BLaER1 treated with 17β-estradiol and CSF1 and Interleukin-3, amounts not matched to agents 10 nM and 100 nM (cell line): ENCODE measurements at regions not wholly inside any gene's neighbourhood (a gene's known extent, or its start where the extent isn't known, plus 50 kb on each side); places are given as distances from the start of the nearest gene placed in this dataset.

ENCODE experiments used
- H3K27ac ChIP-seq, 11 experiments: shearing (Covaris generic); formaldehyde crosslinking; 2 replicates each; pipeline ENCODE4 v1.8.1; 2022
- H3K27me3 ChIP-seq, 11 experiments: shearing (Covaris generic); formaldehyde crosslinking; 2 replicates each; pipeline ENCODE4 v1.8.1; 2022
- H3K36me3 ChIP-seq, 11 experiments: shearing (Covaris generic); formaldehyde crosslinking; 2 replicates each; pipeline ENCODE4 v1.8.1; 2022
- H3K4me1 ChIP-seq, 10 experiments: shearing (Covaris generic); formaldehyde crosslinking; 2 replicates each; pipeline ENCODE4 v1.8.1; 2022
- H3K4me2 ChIP-seq, 11 experiments: shearing (Covaris generic); formaldehyde crosslinking; 2 replicates each; pipeline ENCODE4 v1.8.1; 2022
- H3K4me3 ChIP-seq, 10 experiments: shearing (Covaris generic); formaldehyde crosslinking; 2 replicates each; pipeline ENCODE4 v1.8.1; 2022
- H3K9ac ChIP-seq, 11 experiments: shearing (Covaris generic); formaldehyde crosslinking; 2 replicates each; pipeline ENCODE4 v1.8.1; 2022
- H3K9me3 ChIP-seq, 11 experiments: shearing (Covaris generic); formaldehyde crosslinking; replicated peaks in 1 of 11; 2 replicates each; pipeline ENCODE4 v1.8.1; 2022
- H4K20me1 ChIP-seq, 11 experiments: shearing (Covaris generic); formaldehyde crosslinking; 2 replicates each; pipeline ENCODE4 v1.8.1; 2022
- Cebpa-rat ChIP-seq, 11 experiments: shearing (Covaris generic); IDR thresholded peaks; 2 replicates each; pipeline ENCODE4 v1.8.1; 2022

DNA sequence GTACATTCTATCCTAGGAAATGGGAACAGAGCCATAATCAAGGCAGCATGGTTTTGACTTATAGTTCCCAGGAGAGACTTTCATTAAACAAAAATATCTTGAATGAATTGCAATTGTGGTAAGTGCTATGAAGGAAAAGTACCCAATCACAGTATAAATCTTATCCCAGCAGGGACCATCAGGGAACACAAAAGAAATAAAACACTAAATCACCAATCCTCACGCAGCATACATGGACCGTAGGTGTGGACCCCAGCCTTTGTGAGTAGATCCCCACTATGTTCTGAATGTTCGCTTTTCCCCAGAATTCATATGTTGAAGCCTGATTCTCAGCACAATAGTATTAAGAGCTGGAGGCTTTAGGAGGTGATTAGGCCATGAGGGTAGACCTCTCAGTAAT, 925.0 kb upstream of the RBFOX1 start:
- Histone ChIP-seq H3K27ac (no peak overlapping the region), H4K20me1 (no peaks in the 10 kb centered on the region), H3K27me3 (no peaks in the 10 kb centered on the region), H3K4me1 (no peaks in the 10 kb centered on the region), H3K36me3 (no peaks in the 10 kb centered on the region), H3K4me3 (no peak overlapping the region), H3K9me3 (no peaks in the 10 kb centered on the region), H3K9ac (no peak overlapping the region), H3K4me2 (no peak overlapping the region)
- no peak for TF ChIP-seq Cebpa-rat (IDR thresholded peaks at IDR 0.05)

DNA sequence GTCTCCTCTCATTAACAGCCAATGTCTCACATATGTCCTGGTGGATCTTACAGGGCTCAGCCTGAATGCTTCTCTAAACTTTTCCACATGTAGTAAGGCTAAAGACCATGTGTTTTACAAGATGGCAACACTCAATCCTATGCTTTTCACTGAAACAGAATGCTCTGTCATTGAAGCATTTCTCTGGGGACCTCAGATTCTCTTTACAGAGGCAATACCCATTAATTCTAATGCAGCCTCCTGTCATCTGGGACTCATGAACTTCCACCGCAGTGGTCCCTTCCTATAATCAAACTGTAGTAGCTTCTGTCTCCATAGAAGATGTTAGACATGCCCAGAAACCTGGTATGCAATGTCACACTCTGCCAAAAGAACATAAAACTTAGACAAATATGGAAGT, 926.6 kb upstream of the RBFOX1 start:
- no peak for TF ChIP-seq Cebpa-rat (IDR thresholded peaks at IDR 0.05)
- Histone ChIP-seq H3K27ac (no peak overlapping the region), H3K4me1 (no peaks in the 10 kb centered on the region), H4K20me1 (no peaks in the 10 kb centered on the region), H3K9ac (no peak overlapping the region), H3K4me2 (no peak overlapping the region), H3K4me3 (no peak overlapping the region), H3K36me3 (no peaks in the 10 kb centered on the region), H3K27me3 (no peaks in the 10 kb centered on the region), H3K9me3 (no peaks in the 10 kb centered on the region)

DNA sequence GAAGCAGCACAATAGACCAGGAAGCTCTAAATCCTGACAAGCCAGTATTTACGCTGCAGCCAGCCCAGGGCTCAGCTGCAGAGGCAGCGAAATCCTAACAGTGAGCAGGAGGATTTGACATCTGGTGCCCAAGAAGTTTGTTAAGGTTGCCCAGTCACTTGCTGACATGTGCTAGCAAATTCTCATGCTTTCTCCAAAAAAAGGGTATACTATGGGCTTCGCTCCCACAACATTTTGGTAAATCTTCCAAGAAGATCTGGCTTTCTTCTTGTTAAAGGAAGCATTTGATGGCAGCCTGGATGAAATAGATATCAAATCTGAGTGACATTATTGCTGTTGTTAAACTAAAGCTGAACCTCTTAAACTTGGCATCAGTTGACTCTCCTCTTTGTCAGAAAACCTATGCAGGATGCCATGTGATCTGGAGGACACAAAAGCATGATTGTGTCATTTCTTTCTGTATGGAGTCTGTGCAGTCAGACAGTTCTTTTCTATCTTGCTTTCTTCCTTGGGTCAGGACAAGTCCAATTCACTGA, 949.7 kb upstream of the RBFOX1 start:
- no peaks in the 10 kb centered on the region for H3K27me3 ChIP-seq
- no peaks in the 10 kb centered on the region for H3K9me3 ChIP-seq
- TF ChIP-seq Cebpa-rat (IDR thresholded peaks at IDR 0.05) = no peak
- no peak overlapping the region for H3K27ac ChIP-seq
- H4K20me1 ChIP-seq = no peaks in the 10 kb centered on the region
- no peak overlapping the region for H3K9ac ChIP-seq
- no peaks in the 10 kb centered on the region for H3K36me3 ChIP-seq
- no peak overlapping the region for H3K4me2 ChIP-seq
- H3K4me3 ChIP-seq = no peak overlapping the region
- H3K4me1 ChIP-seq = no peaks in the 10 kb centered on the region

DNA sequence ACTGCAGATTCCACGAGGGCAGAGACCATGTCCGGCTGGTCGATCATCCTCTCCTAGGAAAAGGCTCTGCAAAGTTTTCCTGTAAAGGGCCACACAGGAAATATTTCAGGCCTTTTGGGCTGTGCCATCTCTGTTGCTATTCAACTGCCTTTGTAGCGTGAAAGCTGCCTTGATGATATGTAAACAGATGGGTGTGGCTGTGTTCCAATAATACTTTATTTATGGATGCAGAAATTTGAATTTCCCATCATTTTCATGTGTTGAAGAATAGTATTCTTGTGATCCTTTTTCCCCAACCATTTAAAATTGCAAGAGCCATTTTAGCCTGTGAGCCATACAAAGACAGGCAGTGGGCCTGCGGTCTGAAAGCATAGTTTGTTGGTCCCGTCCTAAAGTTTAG, 950.7 kb upstream of the RBFOX1 start:
- Histone ChIP-seq H3K4me1 (no peaks in the 10 kb centered on the region), H3K27me3 (no peaks in the 10 kb centered on the region), H4K20me1 (no peaks in the 10 kb centered on the region), H3K4me2 (no peak overlapping the region), H3K36me3 (no peaks in the 10 kb centered on the region), H3K9ac (no peak overlapping the region), H3K4me3 (no peak overlapping the region), H3K9me3 (no peaks in the 10 kb centered on the region), H3K27ac (no peak overlapping the region)
- no peak for TF ChIP-seq Cebpa-rat (IDR thresholded peaks at IDR 0.05)

DNA sequence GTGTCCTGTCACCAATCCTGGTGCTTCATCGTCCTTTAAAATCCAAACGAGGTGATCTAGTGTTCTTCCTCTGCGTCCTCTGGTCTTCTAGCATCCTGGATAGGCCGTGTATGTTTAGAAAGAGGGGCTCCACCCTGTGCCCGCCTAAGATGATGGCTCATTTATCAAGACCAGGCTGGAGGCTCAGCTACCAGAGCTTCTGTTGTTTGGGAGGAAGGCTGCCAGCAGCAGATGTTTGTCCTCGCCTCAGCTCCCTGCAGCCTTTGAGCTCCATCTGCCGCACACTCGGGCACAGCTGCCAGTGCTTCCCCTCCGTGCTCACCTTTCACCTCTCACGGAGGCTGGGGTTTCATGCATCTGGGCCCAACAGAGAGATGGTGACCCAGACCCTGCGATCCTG, 954.7 kb upstream of the RBFOX1 start:
- Histone ChIP-seq H3K4me3 (no peak overlapping the region), H3K4me1 (no peaks in the 10 kb centered on the region), H3K27me3 (no peaks in the 10 kb centered on the region), H3K9ac (no peak overlapping the region), H3K4me2 (no peak overlapping the region), H3K27ac (no peak overlapping the region), H3K9me3 (peaks cover 0 to 7% (median 2%) of the 10 kb centered on the region in 11 experiments; a peak in 5 of 22 replicates), H4K20me1 (no peaks in the 10 kb centered on the region), H3K36me3 (no peaks in the 10 kb centered on the region)
- TF ChIP-seq Cebpa-rat (IDR thresholded peaks at IDR 0.05) = no peak

DNA sequence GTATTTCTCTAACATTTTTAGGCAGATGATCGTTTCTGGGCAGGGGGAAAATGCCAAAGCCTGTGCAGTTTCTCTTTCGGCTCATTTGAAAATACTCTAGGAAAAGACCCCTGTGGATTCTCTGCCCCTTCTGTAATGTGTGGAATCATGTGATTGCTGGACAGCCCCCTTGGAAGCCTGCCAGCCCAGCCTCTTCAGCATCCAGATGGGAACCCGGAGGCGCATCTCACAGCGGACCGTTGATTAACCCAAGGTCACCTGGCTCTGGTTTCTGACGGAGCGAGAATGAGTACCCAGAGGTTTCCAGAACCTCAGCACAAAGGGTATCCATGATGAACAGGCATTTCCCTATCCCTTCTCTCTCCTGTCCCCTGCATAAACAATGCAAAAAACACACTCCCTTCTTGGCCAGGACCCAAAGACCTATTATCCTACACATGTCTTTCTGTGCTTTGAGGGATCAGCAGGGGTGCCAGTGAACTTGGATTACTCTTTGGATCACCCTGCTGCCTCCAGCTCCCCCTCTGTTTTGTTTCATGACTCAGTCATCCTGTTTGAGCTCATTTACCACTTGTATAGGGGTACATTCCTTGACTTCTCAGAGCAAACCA, 957.1 kb upstream of the RBFOX1 start:
- H3K4me1 ChIP-seq = no peaks in the 10 kb centered on the region
- no peaks in the 10 kb centered on the region for H3K36me3 ChIP-seq
- H4K20me1 ChIP-seq = no peaks in the 10 kb centered on the region
- H3K4me3 ChIP-seq = no peak overlapping the region
- no peak overlapping the region for H3K27ac ChIP-seq
- no peaks in the 10 kb centered on the region for H3K27me3 ChIP-seq
- no peak overlapping the region for H3K4me2 ChIP-seq
- peaks cover 0 to 18% (median 9%) of the 10 kb centered on the region in 11 experiments; a peak in 10 of 22 replicates for H3K9me3 ChIP-seq
- no peak for TF ChIP-seq Cebpa-rat (IDR thresholded peaks at IDR 0.05)
- H3K9ac ChIP-seq = no peak overlapping the region

DNA sequence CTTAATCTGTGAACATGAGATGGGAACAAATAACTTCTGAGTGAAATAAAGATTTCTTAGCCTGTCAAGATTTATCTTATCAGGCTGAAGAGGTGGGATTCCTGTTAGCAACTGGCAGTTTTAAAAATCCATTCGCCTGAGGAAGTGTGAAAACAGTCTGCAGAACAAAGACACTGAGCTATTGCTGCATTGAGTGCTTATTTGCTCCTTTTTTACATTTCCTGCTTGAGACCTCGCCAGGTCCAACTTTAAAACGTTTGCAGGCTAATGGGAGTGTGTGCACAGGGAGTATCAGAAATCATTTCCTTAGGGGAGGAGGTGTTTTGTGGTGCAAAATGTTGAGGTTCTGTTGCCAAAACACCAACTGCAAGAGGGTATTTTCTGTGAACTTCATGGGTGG, 957.8 kb upstream of the RBFOX1 start:
- Histone ChIP-seq H3K4me1 (no peaks in the 10 kb centered on the region), H3K27me3 (no peaks in the 10 kb centered on the region), H3K9me3 (peaks cover 0 to 18% (median 9%) of the 10 kb centered on the region in 11 experiments; a peak in 10 of 22 replicates), H4K20me1 (no peaks in the 10 kb centered on the region), H3K9ac (no peak overlapping the region), H3K27ac (no peak overlapping the region), H3K4me3 (no peak overlapping the region), H3K36me3 (no peaks in the 10 kb centered on the region), H3K4me2 (no peak overlapping the region)
- TF ChIP-seq Cebpa-rat (IDR thresholded peaks at IDR 0.05) = no peak

DNA sequence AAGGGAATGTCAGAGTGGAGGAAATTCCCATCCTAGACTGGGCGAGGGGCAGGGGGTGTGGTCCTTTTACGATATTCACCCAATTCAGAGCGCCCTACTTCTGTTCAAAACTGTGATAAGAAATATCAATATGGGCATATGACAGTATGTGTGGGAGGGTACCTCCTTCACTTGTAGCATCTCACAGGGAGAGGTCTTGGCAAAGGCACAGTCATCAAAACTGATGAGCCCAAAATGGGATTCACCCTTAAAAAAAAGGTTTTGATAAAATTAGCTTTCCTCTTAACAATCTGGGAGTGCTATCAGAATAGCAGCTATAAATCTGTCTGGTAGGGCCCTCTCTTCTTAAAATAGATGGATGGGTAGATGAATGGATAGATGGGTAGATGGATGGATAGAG, 967.8 kb upstream of the RBFOX1 start:
- H3K9ac ChIP-seq = no peak overlapping the region
- H3K4me1 ChIP-seq = no peaks in the 10 kb centered on the region; a peak in 1 of 20 replicates
- no peaks in the 10 kb centered on the region for H4K20me1 ChIP-seq
- H3K4me3 ChIP-seq = no peak overlapping the region
- no peak overlapping the region for H3K27ac ChIP-seq
- no peak overlapping the region for H3K4me2 ChIP-seq
- no peaks in the 10 kb centered on the region for H3K36me3 ChIP-seq
- H3K27me3 ChIP-seq = no peaks in the 10 kb centered on the region
- no peaks in the 10 kb centered on the region for H3K9me3 ChIP-seq
- TF ChIP-seq Cebpa-rat (IDR thresholded peaks at IDR 0.05) = no peak

DNA sequence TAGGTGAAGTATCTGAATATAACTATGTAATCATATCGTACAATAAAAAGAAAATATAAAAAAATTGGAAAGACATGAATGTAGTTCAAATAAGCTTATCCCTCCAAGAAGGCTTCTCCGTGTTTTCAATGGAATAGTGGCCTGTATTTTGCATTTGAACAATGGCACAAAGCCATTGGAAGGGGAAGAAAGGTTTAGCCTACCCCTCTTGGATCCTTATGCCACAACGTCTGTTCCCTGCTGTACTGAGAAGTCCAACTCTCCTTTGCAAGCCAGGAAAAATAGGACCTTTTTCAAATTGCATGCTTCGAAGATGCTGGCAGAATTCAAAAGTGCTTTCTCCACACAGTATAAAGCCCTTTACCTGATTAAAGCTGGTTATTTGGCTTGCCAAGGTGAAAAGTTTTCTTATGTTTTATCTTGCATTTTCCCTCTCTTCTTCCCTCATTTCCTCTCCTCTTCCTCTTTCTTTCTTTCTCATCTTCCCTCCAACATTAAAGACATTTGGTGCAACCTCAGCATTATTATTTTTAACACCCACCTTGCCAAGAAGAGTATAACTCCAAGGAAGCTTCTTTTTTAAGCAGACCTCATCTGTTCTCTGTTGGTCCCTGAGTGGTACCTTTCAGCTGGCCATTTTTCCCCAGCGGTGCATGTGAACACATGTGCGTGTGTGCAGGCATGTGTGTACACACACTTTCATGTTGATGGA, 968.6 kb upstream of the RBFOX1 start:
- H3K4me3 ChIP-seq = no peak overlapping the region
- no peaks in the 10 kb centered on the region for H3K36me3 ChIP-seq
- H3K27ac ChIP-seq = no peak overlapping the region
- no peak overlapping the region for H3K9ac ChIP-seq
- H4K20me1 ChIP-seq = no peaks in the 10 kb centered on the region
- H3K4me1 ChIP-seq = no peaks in the 10 kb centered on the region; a peak in 1 of 20 replicates
- H3K9me3 ChIP-seq = no peaks in the 10 kb centered on the region
- no peak overlapping the region for H3K4me2 ChIP-seq
- TF ChIP-seq Cebpa-rat (IDR thresholded peaks at IDR 0.05) = no peak
- H3K27me3 ChIP-seq = no peaks in the 10 kb centered on the region

DNA sequence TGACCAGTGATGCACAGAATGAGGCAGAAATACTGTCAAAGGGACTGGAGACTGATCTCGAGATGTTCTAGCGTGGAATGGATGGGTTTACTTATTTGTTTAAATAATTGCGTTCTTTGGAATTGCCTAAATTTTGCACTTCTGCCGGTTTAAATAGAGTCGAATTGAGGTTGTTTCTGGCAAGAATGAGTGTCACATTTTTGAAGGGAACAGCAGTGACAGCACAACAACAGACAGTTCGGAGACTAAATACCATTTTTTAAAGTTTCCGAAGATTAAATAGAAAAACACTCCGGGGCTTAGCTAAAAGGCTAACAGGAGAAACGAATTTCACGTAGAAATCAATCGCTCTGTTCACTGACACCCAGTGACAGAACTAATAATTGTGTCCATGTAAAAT, 969.2 kb upstream of the RBFOX1 start:
- Histone ChIP-seq H3K9me3 (no peaks in the 10 kb centered on the region), H3K27ac (no peak overlapping the region), H3K4me3 (no peak overlapping the region), H3K4me2 (no peak overlapping the region), H3K4me1 (no peaks in the 10 kb centered on the region; a peak in 1 of 20 replicates), H3K36me3 (no peaks in the 10 kb centered on the region), H3K9ac (no peak overlapping the region), H4K20me1 (no peaks in the 10 kb centered on the region), H3K27me3 (no peaks in the 10 kb centered on the region)
- TF ChIP-seq Cebpa-rat (IDR thresholded peaks at IDR 0.05) = no peak
